GM10248 (cell line): ENCODE measurements at regions not wholly inside any gene's neighbourhood (a gene's known extent, or its start where the extent isn't known, plus 50 kb on each side); places are given as distances from the start of the nearest gene placed in this dataset.

Source experiments
- CTCF ChIA-PET: fragments of 300-600 bp; sonication (Branson Sonifier 250); formaldehyde crosslinking; extraction: SDS; loops from one replicate; lab custom pipeline; 2021; ENCODE audit warnings: antibody characterized with exemption; lab: Yijun Ruan, JAX
- POLR2A ChIA-PET: fragments of 350-650 bp; sonication (Branson Sonifier 250); formaldehyde crosslinking; extraction: SDS; loops from one replicate; lab custom pipeline; 2020; ENCODE audit warnings: antibody characterized with exemption; lab: Yijun Ruan, JAX
- DNase-seq: peaks from one replicate; pipeline ENCODE4 v3.0.0; 2012; ENCODE audit errors: extremely low spot score
- CTCF ChIP-seq: IDR thresholded peaks from 2 replicates; pipeline ENCODE4 v1.5.1; 2012; ENCODE audit warnings: mild to moderate bottlenecking, low read depth; ENCODE audit errors: extremely low read depth, missing control alignments, control extremely low read depth

- DNase-seq = no peak
- CTCF ChIA-PET = interaction anchor here (0.8 kb wide), 1 partner anchor 53 kb away, joined by 3 read pairs; no protein-coding TSS in a partner anchor
- TF ChIP-seq CTCF = no peak
- POLR2A ChIA-PET = no interaction called here
Measured at GRCh38 chr6:146944809-146945208, 259.4 kb upstream of the STXBP5 start.

GRCh38 chr6:146946559-146946958 is 257.7 kb upstream of the STXBP5 start:
- ChIA-PET POLR2A (no interaction called here), CTCF (no interaction called here)
- TF ChIP-seq CTCF = no peak
- DNase-seq = no peak

- ChIA-PET CTCF (no interaction called here), POLR2A (no interaction called here)
- no peak for TF ChIP-seq CTCF
- DNase-seq = no peak
Measured at GRCh38 chr6:146948790-146949342, 255.4 kb upstream of the STXBP5 start.

- CTCF ChIA-PET = no interaction called here
- TF ChIP-seq CTCF = no peak
- no peak for DNase-seq
- POLR2A ChIA-PET = no interaction called here
Measured at GRCh38 chr6:146949425-146949824, 254.8 kb upstream of the STXBP5 start.

GRCh38 chr6:146950351-146950835 is 253.8 kb upstream of the STXBP5 start:
- ChIA-PET POLR2A (no interaction called here), CTCF (no interaction called here)
- DNase-seq = peak; percentile 7
- no peak for TF ChIP-seq CTCF

GRCh38 chr6:146955570-146955969 is 248.6 kb upstream of the STXBP5 start:
- CTCF ChIA-PET = no interaction called here
- DNase-seq = no peak
- POLR2A ChIA-PET = no interaction called here
- TF ChIP-seq CTCF = no peak
